ENCODE measurements at regions not wholly inside any gene's neighbourhood (a gene's known extent, or its start where the extent isn't known, plus 50 kb on each side); places are given as distances from the start of the nearest gene placed in this dataset.

GRCh38 chr20:48047447-48047846 lies 262.2 kb upstream of the SULF2 start:
- no peak for TF ChIP-seq CTCF (IDR thresholded peaks at IDR 0.05)

GRCh38 chr20:48042628-48043027 lies 257.3 kb upstream of the SULF2 start:
- no peak for TF ChIP-seq CTCF (IDR thresholded peaks at IDR 0.05)

DNA sequence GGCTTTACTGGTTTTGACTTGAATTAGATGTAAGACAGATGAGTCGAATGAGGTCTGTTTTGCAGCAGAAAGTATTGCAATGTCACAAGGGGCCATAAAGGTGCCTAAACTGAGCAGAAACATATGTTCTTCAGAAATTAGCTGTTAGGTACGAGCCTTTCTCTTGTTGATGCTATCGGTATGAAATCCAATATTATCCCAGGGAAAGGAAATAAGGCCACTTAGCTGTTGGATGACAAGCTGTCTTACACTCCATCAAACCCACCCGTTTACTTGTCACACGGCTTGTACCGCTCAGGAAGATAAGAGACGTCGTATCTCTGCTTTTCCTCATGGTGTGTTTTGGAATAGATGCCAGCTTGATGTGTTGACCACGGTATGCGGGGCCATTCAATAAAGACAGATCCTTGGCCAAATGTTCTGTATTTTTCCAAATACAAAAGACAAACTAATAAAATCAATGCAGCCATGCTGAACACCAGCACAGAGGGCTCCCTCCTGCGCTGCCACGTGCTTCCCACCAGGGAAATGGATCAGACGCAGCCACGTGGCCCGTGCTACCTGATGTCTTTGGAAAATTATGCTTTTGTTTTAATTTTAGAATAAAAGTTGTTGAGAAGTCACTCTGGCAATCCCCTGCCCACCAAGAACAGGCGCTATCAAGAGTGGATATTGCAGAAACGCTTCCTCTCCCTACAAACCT lies 255.9 kb upstream of the SULF2 start:
- TF ChIP-seq CTCF (IDR thresholded peaks at IDR 0.05) = no peak

GRCh38 chr20:48040491-48040890 lies 255.2 kb upstream of the SULF2 start:
- TF ChIP-seq CTCF (IDR thresholded peaks at IDR 0.05) = no peak

- no peak for TF ChIP-seq CTCF (IDR thresholded peaks at IDR 0.05)
These were observed 254.8 kb upstream of the SULF2 start for GRCh38 chr20:48040051-48040450.

DNA sequence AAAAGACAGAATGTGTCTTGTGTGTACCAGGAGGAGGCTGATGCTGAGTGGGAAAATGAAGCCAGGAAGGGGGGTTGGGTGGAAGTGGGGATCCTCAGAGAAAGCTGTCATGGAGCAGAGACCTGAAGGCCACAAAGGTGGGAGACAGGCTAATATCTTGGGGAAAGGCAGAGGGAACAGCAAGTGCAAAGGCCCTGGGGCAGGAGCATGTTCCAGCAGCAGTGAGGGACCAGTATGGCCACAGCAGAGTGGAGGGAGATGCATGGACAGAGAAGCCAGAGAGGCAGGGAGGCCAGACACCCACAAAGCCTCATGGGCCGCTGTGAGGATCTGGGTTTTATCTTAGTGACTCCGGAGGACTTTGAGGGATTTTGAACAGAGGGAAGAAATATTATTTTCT lies 254.2 kb upstream of the SULF2 start:
- TF ChIP-seq CTCF (IDR thresholded peaks at IDR 0.05) = no peak

GRCh38 chr20:48038713-48039112 lies 253.4 kb upstream of the SULF2 start:
- no peak for TF ChIP-seq CTCF (IDR thresholded peaks at IDR 0.05)
